CD4-positive, alpha-beta T cell treated with Interleukin-17A for 1 hour (primary cell): ENCODE measurements at regions not wholly inside any gene's neighbourhood (a gene's known extent, or its start where the extent isn't known, plus 50 kb on each side); places are given as distances from the start of the nearest gene placed in this dataset.
A peak's percentile ranks its signal among the peaks of the same experiment; 100 is the strongest.

ENCODE experiments used
- DNase-seq: peaks from one replicate; pipeline ENCODE4 v3.0.0-alpha.2; 2020

DNA sequence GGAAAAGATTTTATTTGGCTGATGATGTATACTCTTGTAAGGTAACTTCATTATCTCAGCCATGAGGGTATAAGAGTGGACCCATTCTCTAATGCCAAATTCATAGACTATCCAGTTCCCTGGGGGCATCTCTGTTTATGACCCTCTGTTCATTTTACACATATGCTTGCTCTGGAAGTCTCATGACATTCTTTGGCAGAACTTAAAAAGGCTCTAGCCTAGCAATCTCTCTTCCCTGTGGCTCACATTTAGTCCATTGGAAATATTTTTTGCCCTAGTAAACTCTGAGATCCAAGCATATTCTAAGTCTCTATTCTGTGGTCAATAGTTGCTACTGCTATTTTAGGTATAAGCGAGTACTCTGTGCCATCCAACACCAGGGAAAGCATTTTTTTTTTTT, 1201.8 kb upstream of the ZEB2 start:
- no peak for DNase-seq

DNA sequence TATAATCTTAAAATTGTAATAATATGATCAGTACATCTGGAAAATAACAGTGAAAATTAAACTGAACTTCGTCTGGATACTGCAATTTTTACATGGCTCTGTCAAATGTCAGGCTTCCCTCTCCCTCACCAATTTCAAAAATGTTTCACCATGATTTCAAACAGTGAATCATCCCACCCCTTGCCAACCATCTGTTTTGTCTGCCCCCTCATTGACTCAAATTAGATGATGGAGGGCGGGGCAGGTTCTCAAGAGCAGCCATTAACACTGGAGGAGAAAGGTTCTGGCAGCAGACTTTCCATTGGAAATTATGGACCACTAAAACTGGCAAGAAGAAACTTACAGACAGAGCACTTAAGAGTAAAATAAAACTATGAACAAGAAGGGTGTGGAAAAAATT, 1195.7 kb upstream of the ZEB2 start:
- DNase-seq, result no peak

DNA sequence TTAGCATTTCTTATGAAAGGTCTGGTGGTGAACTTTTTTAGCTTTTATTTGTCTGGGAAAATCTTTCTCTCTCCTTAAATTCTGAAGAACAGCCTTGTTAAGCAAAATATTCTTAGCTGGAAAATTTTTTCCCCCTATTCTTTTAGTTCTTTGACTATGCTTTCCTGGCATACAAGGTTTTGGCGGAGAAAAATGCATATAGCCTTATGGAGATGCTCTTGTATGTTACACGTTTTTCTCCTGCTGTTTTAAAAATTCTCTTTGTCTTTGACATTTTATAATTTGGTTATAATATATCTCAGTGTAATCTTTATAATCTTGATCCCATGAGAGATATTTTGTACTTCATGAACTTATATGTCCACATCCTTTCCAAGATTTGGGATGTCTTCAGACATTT, 1190.4 kb upstream of the ZEB2 start:
- no peak for DNase-seq

DNA sequence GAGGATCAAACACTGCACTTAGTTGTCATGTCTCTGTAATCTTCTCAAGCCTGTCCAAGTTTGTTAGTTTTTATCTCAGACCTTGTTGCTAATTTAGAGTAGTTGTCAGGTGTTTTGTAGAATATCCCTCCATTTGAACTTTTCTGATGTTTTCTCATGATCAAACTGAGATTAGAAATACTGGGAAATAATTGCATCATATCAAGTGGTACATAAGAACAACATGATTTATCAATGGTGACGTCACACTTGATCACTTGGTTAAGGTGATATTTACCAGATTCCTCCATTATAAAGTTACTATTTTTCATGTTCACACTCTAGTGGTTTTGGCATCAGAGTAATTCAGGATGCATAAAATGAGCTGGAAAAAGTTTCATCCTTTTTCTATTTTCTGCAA, 1182.4 kb upstream of the ZEB2 start:
- no peak for DNase-seq

- DNase-seq, result peak; percentile 29
Measured at GRCh38 chr2:145692971-145693478, 1173.1 kb upstream of the ZEB2 start.

DNA sequence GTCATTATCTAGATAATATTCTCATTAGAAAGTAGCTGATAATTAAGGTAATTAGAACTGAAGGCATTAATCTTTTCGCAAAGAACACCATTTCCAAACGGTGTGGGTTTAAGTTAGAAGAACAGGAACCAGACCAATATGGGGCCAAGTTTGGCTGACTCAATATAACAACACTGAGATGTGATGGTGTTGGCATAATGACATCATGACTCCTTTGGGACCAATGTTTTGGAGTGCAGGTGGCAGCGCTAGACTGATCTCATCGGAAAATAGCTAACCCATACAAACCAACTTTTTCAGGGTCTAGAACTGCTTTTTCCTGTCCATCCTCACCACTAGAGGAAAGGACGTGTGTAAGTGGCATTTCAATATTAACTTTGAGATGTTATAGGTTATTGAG, 1171.7 kb upstream of the ZEB2 start:
- no peak for DNase-seq

DNA sequence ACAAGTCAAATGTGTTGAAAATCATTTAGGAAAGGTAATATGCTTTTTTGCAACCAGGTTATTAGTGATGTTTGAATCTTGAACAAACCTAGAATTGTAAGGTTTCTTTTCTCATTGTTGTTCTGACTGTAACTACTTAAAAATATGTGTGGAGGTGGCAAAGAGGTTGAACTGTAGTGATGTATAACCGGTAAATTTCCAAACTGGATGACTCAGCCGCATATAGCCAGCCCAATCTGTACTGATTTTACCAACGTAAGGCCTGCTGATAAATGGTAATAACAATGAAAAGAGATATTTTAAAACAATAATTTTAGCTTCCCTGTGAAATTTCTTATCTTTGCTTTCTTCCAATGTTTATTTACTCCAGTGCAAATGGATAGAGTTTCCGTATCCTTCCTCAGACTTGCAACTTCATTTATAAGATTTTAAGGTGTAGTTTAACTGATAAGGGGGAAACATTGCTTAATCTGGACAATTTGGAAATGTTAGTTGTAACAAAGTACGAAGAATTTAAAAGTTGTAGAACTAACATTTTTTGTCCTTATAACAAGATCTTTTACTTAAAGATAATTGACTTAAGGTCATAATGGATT, 1170.4 kb upstream of the ZEB2 start:
- DNase-seq, result no peak

DNA sequence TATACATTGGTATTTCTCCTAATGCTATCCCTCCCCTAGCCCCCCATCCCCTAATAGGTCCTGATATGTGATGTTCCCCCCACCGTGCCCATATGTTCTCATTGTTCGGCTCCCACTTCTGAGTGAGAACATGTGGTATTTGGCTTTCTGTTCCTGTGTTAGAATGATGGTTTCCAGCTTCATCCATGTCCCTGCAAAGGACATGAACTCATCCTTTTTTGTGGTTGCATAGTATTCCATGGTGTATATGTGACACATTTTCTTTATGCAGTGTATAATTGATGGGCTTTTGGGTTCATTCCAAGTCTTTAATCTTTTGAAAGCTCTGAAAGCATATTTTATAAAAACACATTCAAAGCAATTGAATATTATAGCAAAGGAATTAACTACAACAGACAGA, 1169.4 kb upstream of the ZEB2 start:
- no peak for DNase-seq

GRCh38 chr2:145688156-145688555, 1168.2 kb upstream of the ZEB2 start:
- DNase-seq, result no peak

DNA sequence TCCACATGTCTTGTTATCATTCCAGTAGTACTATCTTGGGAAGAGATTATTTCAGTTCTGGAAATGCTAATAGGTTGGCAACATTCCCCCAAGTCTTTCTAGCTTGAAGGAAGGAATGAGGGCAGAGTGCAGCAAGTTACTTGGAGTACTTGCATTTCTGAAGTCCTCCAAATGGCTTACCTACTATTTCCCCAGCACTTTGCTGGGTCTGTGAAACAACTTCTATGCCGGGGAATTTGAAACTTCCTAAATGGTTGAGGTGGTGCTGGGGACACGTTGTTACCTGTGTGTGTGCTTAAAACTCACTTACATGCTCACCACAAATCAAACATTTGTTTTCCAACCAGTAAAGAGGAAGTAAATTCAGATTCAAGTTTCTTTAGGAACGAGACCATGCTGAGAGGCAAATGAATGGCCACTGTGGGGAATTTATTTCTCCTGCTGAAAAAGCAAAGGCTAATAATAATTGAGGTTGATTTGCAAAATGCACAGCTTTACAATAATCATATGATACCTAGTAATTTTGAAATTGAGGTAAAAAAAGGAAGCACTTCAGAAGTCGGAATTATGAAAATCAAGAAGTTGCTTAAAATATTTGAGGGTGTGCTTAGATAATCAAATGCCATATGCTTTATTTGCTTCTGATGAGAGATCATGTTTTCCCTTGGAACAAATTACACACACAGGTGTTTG, 1167.7 kb upstream of the ZEB2 start:
- DNase-seq, result no peak

DNA sequence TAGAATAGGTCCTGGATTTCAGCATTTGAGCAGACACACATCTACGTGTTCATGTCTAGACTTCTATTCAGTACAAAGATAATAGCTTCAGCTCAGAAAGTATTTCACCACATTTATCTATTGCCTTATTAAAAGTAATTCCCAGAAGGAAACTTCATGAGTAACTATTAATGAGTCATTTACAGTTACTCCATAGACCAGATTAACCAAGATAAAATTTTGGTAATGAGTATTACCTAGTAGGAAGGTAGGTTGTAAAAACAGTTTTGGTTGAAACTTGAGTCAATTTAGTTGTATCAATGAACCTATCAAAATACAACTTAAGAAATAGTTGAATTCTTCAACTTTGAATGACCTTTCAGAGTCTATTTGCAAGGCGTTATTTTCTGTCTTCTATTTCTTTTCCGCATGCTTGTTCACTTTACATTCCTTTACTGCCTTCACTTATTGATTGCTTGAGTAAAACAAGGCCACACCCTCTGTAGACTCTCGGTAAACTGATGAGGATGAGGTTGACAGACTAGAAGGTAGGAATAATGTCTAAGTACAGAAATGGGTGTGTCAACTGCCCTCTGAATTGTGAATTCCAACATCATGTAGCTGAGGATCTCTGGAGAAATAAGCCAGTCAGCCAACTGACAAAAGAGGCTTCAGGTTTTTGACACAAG, 1165.6 kb upstream of the ZEB2 start:
- no peak for DNase-seq

DNA sequence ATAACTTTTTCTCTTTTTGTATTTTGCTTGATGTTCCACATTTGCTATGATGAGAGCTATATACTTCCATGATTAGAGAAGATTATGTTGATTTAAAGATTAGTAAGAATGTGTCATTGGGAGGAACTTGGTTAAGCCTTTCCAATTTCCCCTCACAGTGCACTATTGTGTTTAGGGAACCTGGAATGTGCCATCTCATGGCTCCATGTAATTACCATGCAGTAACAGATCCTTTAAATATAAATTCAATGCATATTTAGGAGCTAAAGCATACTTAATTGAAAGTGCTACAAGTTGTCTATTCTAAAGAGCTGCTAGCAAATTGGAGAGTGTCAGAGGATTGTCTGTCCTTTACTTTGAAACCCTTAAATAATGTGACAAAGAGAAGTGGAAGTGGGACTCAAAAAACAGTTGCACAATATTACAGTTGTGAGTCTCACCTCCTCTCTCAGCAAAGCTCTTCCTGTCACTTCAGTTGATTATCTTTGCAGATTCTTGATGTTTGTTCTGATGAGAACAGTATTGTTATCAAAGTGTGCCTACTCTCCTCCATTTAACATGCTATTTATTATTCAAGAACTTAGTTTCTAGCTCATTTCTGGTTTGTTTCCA, 1162.7 kb upstream of the ZEB2 start:
- DNase-seq, result no peak

- no peak for DNase-seq
Measured at GRCh38 chr2:145680276-145680675, 1160.4 kb upstream of the ZEB2 start.

DNA sequence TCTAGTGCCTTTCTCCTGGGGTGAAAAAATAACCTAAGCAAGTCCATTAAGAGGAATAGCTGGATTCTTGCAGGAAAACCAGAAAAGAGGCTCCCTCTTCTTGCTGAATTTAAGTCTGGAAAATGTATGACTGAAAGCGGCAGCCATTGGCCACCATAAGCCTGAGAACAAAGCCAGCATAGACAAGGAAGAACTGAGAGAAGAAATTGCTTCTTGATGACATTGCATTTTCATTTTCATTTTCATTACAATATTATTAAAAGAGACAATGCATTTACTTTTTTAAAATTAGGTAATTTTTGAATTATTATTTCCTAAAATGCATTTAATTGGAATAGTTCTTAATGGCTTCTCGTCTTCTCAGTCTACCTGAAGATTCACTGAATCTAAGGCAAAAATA, 1157.5 kb upstream of the ZEB2 start:
- no peak for DNase-seq

DNA sequence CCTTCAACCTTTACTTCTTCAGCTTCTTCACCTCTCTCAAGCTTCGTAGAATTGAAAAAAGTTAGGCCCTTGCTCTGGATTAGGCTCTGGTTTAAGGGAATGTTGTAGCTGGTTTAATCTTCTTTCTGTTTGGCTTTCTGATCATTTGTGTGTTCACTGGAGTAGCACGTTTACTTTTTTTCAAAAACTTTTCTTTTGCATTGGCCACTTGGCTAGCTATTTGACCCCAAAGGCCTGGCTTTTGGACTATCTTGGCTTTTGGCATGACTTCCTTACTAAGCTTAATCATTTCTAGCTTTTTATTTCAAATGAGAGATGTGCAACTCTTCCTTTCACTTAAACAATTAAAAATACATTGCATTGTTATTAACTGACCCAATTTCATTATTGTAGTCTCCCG, 1154.8 kb upstream of the ZEB2 start:
- DNase-seq, result no peak

- DNase-seq, result no peak
Measured at GRCh38 chr2:145669301-145669700, 1149.4 kb upstream of the ZEB2 start.

DNA sequence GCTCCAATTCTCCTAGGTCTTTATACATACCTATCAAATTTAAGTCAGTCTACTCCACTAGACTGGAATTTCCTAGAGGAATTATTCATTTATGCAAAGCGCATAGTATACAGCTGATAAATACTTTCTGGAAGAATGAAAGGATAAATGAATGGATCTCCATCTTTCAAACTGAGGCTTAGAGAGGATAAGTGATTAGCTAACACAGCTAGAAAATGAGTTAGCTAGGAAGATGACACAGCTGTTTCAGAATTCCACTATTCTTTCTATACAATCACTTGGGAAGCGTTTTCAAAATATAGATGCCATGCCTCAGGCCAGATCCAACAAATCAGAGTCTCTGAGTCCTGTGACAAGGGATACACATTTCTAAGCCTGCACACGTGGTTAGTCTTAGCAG, 1146.6 kb upstream of the ZEB2 start:
- DNase-seq, result no peak

- DNase-seq, result no peak
Measured at GRCh38 chr2:145657265-145657664, 1137.3 kb upstream of the ZEB2 start.

GRCh38 chr2:145655165-145655765, 1135.3 kb upstream of the ZEB2 start:
- no peak for DNase-seq

GRCh38 chr2:145654746-145655145, 1134.8 kb upstream of the ZEB2 start:
- no peak for DNase-seq

DNA sequence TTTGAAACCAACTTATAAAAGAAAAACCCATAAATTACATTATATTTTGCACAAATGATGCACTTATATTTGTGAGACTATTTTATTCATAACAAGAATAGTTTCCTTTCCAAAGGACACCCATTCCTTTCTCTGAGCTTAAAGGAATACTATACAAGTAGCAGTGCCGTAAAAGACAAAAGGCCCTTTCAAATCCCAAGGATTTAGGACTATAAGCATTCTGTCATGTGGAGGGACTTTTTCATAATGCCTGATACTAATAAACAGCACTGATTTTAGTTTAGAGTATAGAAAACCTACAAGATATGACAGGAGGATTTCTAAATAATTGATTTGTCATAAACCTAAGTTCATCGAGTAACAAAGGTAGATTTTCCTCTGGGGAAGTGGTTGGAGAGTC, 1134.2 kb upstream of the ZEB2 start:
- DNase-seq, result no peak

GRCh38 chr2:145653553-145653952, 1133.6 kb upstream of the ZEB2 start:
- no peak for DNase-seq
